H1 (cell line): ENCODE measurements at regions not wholly inside any gene's neighbourhood (a gene's known extent, or its start where the extent isn't known, plus 50 kb on each side); places are given as distances from the start of the nearest gene placed in this dataset.

Experiments used
- BACH1 ChIP-seq: IDR thresholded peaks from 2 replicates; pipeline ENCODE4 v1.6.1; 2012; ENCODE audit warnings: low read length, improper control_type of control experiment
- EZH2 ChIP-seq: fragments of 200-600 bp; sonication (generic); IDR thresholded peaks from 2 replicates; pipeline ENCODE4 v1.7.1; 2012; ENCODE audit warnings: low read depth, mild to moderate bottlenecking, moderate library complexity, low read length, inconsistent platforms; ENCODE audit not compliant: severe bottlenecking
- NRF1 ChIP-seq: IDR thresholded peaks from 2 replicates; pipeline ENCODE4 v1.6.1; 2011; ENCODE audit warnings: mild to moderate bottlenecking, low read depth, low read length, improper control_type of control experiment
- POLR2A ChIP-seq, 2 experiments: IDR thresholded peaks; 1 replicate in 1 of 2; 2 replicates in 1 of 2; pipeline ENCODE4 v1.6.1; 2011; ENCODE audit warnings: low read depth in 2 of 2, low read length in 2 of 2, mild to moderate bottlenecking in 2 of 2; ENCODE audit errors: control extremely low read depth in 1 of 2
- POLR2AphosphoS5 ChIP-seq: IDR thresholded peaks from 2 replicates; pipeline ENCODE4 v1.6.1; 2011; ENCODE audit warnings: low read depth, low read length
- TCF12 ChIP-seq: IDR thresholded peaks from 2 replicates; pipeline ENCODE4 v1.6.1; 2011; ENCODE audit warnings: low read depth, mild to moderate bottlenecking, low read length
- TEAD4 ChIP-seq: IDR thresholded peaks from 2 replicates; pipeline ENCODE4 v1.6.1; 2012; ENCODE audit warnings: low read depth, low read length, inconsistent platforms, mixed read lengths
- ZNF274 ChIP-seq: IDR thresholded peaks from 2 replicates; pipeline ENCODE4 v1.7.0; 2012; ENCODE audit warnings: low read length, borderline replicate concordance; ENCODE audit errors: extremely low read depth
- TF ChIP-seq, protein P1 (sequence below), 3 experiments: IDR thresholded peaks; 1 replicate in 2 of 3; 2 replicates in 1 of 3; pipeline versions ENCODE4 v1.5.1 to v1.6.1; 2011; ENCODE audit warnings: low read length in 3 of 3, mild to moderate bottlenecking in 3 of 3, inconsistent platforms in 2 of 3, low read depth in 1 of 3, moderate library complexity in 1 of 3; ENCODE audit not compliant: insufficient read depth in 1 of 3; ENCODE audit errors: control extremely low read depth in 1 of 3

DNA sequence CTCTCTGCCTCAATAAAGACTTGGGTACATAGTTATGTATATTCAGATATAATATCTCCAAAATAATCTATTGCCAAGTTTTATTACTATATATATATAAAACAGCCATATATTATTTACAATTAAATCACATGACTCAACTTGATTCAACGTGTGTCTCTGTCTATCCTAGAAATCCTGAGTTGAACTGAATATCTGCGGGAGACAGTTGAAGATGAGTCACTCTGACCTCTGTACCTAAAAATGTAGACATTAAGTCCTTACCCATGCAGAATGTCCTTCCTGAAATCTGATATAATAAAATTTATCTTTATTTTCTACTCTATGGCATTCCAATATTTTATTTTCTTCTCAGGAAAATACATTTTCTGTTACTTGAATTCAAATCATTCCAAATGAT, 218.2 kb upstream of the PRDM9 start:
- TF ChIP-seq NRF1 (no peak), EZH2 (no peak), TCF12 (no peak), BACH1 (no peak), POLR2A (IDR thresholded peaks at IDR 0.05; ENCODE audit: control extremely low read depth in 1 of 2, low read depth in 2 of 2, low read length in 2 of 2) (no peak), POLR2AphosphoS5 (no peak), ZNF274 (no peak), TEAD4 (no peak)
- TF ChIP-seq, protein P1, sequence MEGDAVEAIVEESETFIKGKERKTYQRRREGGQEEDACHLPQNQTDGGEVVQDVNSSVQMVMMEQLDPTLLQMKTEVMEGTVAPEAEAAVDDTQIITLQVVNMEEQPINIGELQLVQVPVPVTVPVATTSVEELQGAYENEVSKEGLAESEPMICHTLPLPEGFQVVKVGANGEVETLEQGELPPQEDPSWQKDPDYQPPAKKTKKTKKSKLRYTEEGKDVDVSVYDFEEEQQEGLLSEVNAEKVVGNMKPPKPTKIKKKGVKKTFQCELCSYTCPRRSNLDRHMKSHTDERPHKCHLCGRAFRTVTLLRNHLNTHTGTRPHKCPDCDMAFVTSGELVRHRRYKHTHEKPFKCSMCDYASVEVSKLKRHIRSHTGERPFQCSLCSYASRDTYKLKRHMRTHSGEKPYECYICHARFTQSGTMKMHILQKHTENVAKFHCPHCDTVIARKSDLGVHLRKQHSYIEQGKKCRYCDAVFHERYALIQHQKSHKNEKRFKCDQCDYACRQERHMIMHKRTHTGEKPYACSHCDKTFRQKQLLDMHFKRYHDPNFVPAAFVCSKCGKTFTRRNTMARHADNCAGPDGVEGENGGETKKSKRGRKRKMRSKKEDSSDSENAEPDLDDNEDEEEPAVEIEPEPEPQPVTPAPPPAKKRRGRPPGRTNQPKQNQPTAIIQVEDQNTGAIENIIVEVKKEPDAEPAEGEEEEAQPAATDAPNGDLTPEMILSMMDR (IDR thresholded peaks at IDR 0.05; ENCODE audit: control extremely low read depth in 1 of 3, insufficient read depth in 1 of 3, low read depth in 1 of 3, low read length in 3 of 3), result no peak
